Progenitor cell of endocrine pancreas (in vitro differentiated cells): ENCODE measurements at regions not wholly inside any gene's neighbourhood (a gene's known extent, or its start where the extent isn't known, plus 50 kb on each side); places are given as distances from the start of the nearest gene placed in this dataset.
A peak's percentile ranks its signal among the peaks of the same experiment; 100 is the strongest.

Source experiments
- DNase-seq: peaks from one replicate; pipeline ENCODE4 v3.0.0; 2021; ENCODE audit warnings: low spot score; ENCODE audit not compliant: unreplicated experiment
- H3K27ac Mint-ChIP-seq: 2 replicates; pipeline ENCODE4 v1.8.0; 2021; ENCODE audit warnings: mild to moderate bottlenecking, moderate library complexity, mixed read lengths
- H3K27me3 Mint-ChIP-seq: 2 replicates; pipeline ENCODE4 v1.8.0; 2021; ENCODE audit warnings: mixed read lengths
- H3K36me3 Mint-ChIP-seq: 2 replicates; pipeline ENCODE4 v1.8.0; 2022; ENCODE audit warnings: mixed read lengths; ENCODE audit not compliant: insufficient read depth
- H3K4me1 Mint-ChIP-seq: 2 replicates; pipeline ENCODE4 v1.8.0; 2021; ENCODE audit warnings: low read depth, mixed read lengths
- H3K4me3 Mint-ChIP-seq: 2 replicates; pipeline ENCODE4 v1.8.0; 2021; ENCODE audit warnings: low read depth, mild to moderate bottlenecking, moderate library complexity, mixed read lengths
- H3K9me3 Mint-ChIP-seq: 2 replicates; pipeline ENCODE4 v1.8.0; 2021; ENCODE audit warnings: low read depth, mixed read lengths
- CTCF ChIP-seq: fragments of 200-600 bp; sonication (generic); IDR thresholded peaks from one replicate; pipeline ENCODE4 v1.5.0; 2021; ENCODE audit warnings: antibody characterized with exemption, mild to moderate bottlenecking; ENCODE audit not compliant: unreplicated experiment

GRCh38 chr1:38265293-38266196 is 219.0 kb upstream of the POU3F1 start:
- no peak for TF ChIP-seq CTCF
- H3K9me3 Mint-ChIP-seq, result no peaks in the 10 kb centered on the region
- peaks cover 37% of the 10 kb centered on the region for H3K27me3 Mint-ChIP-seq
- H3K36me3 Mint-ChIP-seq, result no peaks in the 10 kb centered on the region
- H3K27ac Mint-ChIP-seq, result peak overlapping the region; percentile 39
- no peak for DNase-seq
- peaks cover 22% of the 10 kb centered on the region for H3K4me1 Mint-ChIP-seq
- H3K4me3 Mint-ChIP-seq, result no peak overlapping the region

DNA sequence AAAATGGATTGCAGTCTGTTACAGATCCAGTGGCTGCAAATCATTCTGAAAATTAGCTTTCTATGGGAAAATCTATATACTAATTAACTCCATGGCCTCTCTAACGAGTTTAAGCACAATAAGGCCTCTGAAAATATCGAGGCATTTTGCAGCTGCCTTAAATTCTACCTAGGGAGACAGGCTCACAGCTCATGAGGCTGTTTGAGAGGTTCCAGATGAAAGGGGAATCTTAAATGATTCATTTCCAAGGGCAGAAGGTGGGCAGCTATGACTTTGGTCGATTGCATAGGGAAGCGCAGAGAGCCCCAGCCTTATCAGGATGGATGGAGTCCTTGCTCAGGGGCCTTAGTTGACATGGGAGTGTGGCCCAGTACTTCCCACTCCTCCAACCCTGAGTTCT is 216.8 kb upstream of the POU3F1 start:
- Mint-ChIP-seq H3K4me3 (no peak overlapping the region), H3K27ac (no peak overlapping the region), H3K36me3 (no peaks in the 10 kb centered on the region), H3K4me1 (peaks cover 17% of the 10 kb centered on the region), H3K27me3 (peaks cover 29% of the 10 kb centered on the region), H3K9me3 (no peaks in the 10 kb centered on the region)
- no peak for TF ChIP-seq CTCF
- DNase-seq, result no peak

DNA sequence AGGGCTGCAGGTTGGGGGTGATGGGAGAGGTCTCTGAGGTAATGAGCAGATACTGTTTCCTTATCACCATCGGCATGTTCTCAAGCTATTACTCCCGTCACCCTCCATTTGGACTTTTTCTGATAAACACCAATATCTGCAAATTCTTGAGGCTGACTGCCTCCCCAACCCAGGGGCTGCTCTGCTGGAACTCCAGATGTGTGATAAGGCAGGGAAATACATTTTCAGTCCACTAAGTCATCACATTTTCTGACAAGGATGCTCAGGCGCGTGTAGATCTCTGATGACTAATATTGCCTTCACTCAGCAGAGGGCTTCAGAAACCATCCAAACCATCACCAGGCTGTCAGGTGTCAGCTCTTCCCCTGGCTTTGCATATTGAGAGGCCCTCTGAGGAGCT is 215.0 kb upstream of the POU3F1 start:
- no peak overlapping the region for H3K27ac Mint-ChIP-seq
- TF ChIP-seq CTCF, result no peak
- no peaks in the 10 kb centered on the region for H3K9me3 Mint-ChIP-seq
- H3K36me3 Mint-ChIP-seq, result no peaks in the 10 kb centered on the region
- DNase-seq, result no peak
- H3K4me1 Mint-ChIP-seq, result peaks cover 14% of the 10 kb centered on the region
- H3K4me3 Mint-ChIP-seq, result no peak overlapping the region
- peaks cover 38% of the 10 kb centered on the region for H3K27me3 Mint-ChIP-seq

GRCh38 chr1:38258085-38258627 is 211.6 kb upstream of the POU3F1 start:
- peaks cover 52% of the 10 kb centered on the region for H3K27me3 Mint-ChIP-seq
- no peaks in the 10 kb centered on the region for H3K36me3 Mint-ChIP-seq
- peaks cover 2% of the 10 kb centered on the region for H3K4me1 Mint-ChIP-seq
- peaks cover 4% of the 10 kb centered on the region for H3K9me3 Mint-ChIP-seq
- no peak for TF ChIP-seq CTCF
- no peak overlapping the region for H3K27ac Mint-ChIP-seq
- no peak for DNase-seq
- H3K4me3 Mint-ChIP-seq, result no peak overlapping the region

DNA sequence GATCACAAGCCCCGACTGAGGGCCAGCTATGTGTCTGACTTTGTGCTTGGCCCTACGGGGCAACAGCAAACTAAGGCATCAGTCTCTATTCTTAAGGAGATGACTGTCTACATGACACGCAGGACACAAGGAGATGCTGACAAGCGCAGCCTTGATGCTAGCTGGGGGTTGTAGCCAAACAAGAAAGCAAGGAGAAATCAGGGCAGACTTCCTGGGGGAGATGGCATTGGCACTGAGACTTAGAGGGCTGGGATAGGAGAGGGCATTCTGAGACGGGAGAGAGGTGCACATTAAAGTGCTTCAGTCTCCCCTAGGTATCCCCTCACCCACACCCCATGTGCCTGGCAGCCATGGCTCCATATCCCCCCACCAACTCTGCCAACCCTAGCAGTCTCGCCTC is 210.8 kb upstream of the POU3F1 start:
- peaks cover 56% of the 10 kb centered on the region for H3K27me3 Mint-ChIP-seq
- TF ChIP-seq CTCF, result no peak

More for the DNA sequence above, 210.8 kb upstream of the POU3F1 start:
- H3K4me1 Mint-ChIP-seq, result peaks cover 2% of the 10 kb centered on the region
- H3K36me3 Mint-ChIP-seq, result no peaks in the 10 kb centered on the region
- no peak overlapping the region for H3K27ac Mint-ChIP-seq
- H3K9me3 Mint-ChIP-seq, result peaks cover 4% of the 10 kb centered on the region
- H3K4me3 Mint-ChIP-seq, result no peak overlapping the region
- no peak for DNase-seq
